Thymus (tissue), 11 donors: ENCODE measurements at regions not wholly inside any gene's neighbourhood (a gene's known extent, or its start where the extent isn't known, plus 50 kb on each side); places are given as distances from the start of the nearest gene placed in this dataset.

Experiments
- DNase-seq, 9 donors: peaks; one replicate each; pipeline ENCODE4 v3.0.0-alpha.2; 2013; ENCODE audit warnings: low spot score in 9 of 9, low read depth in 6 of 9, missing footprints in 1 of 9
- H3K27ac ChIP-seq, 2 donors: one replicate each; pipeline ENCODE4 v1.5.1; 2013; ENCODE audit warnings: control low read depth in 1 of 2, low read depth in 1 of 2, low read length in 1 of 2, mild to moderate bottlenecking in 1 of 2, moderate library complexity in 1 of 2
- H3K27me3 ChIP-seq, 2 donors: one replicate each; pipeline ENCODE4 v1.5.1; 2013; ENCODE audit warnings: low read length in 1 of 2; ENCODE audit not compliant: control insufficient read depth in 2 of 2, insufficient read depth in 1 of 2
- H3K36me3 ChIP-seq, 2 donors: one replicate each; pipeline ENCODE4 v1.5.1; 2013; ENCODE audit warnings: low read length in 1 of 2, mild to moderate bottlenecking in 1 of 2, moderate library complexity in 1 of 2; ENCODE audit not compliant: control insufficient read depth in 2 of 2, insufficient read depth in 2 of 2
- H3K4me1 ChIP-seq, 2 donors: one replicate each; pipeline ENCODE4 v1.5.1; 2013; ENCODE audit warnings: low read length in 2 of 2; ENCODE audit not compliant: control insufficient read depth in 2 of 2, insufficient read depth in 2 of 2
- H3K4me3 ChIP-seq, 2 donors: one replicate each; pipeline ENCODE4 v1.5.1; 2013; ENCODE audit warnings: low read length in 2 of 2, control low read depth in 1 of 2, mild to moderate bottlenecking in 1 of 2
- H3K9me3 ChIP-seq, 2 donors: one replicate each; pipeline ENCODE4 v1.5.1; 2013; ENCODE audit warnings: low read length in 1 of 2, mild to moderate bottlenecking in 1 of 2; ENCODE audit not compliant: control insufficient read depth in 2 of 2, insufficient read depth in 1 of 2
- WGBS: extraction: QIAGEN DNeasy Blood & Tissue Kit; methylation state at CpG from one replicate; pipeline ENCODE4 v1.1.7; 2013; 5-methylcytosine and 5-hydroxymethylcytosine counted together
- donor health status: healthy.

DNA sequence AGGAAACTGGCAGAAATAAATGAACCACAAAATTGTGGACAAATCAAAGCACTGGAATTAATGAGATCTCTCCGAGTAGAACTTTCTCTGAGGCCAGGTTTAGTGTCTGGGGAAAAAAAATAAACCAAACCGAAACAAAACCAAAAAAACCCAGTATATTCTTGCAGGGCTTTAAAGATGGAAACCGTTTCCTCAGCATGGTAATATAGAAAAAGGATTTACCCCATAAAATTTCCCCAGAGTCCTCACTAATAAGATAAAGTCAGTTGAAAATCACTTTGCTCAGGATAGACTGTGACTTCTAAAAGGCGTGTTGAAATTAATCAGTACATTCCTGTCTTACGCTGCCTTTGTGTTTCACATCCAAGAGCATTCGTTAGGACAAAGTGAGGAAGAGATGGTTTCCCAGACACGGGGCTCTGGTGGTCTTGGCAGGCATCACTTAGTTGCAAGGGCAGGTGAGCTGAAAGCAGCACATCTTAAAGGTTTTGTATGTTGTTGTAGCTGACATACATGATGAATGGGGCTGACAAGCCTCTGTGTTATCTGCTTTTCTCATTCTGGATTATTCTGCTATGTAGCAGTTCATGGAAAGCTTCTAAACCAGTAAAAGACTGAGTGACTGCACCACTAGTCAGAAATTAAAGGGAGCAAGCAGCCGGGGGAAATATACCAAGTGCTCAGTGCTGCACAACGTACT lies 85.2 kb upstream of the PRL start:
- Histone ChIP-seq H3K4me1 (no peaks in the 10 kb centered on the region), H3K4me3 (no peak overlapping the region), H3K27ac (no peak overlapping the region), H3K27me3 (no peaks in the 10 kb centered on the region), H3K9me3 (no peaks in the 10 kb centered on the region), H3K36me3 (no peaks in the 10 kb centered on the region)
- DNase-seq: no peak
- WGBS: 93% methylated on average over 9 of the region's 9 CpGs

DNA sequence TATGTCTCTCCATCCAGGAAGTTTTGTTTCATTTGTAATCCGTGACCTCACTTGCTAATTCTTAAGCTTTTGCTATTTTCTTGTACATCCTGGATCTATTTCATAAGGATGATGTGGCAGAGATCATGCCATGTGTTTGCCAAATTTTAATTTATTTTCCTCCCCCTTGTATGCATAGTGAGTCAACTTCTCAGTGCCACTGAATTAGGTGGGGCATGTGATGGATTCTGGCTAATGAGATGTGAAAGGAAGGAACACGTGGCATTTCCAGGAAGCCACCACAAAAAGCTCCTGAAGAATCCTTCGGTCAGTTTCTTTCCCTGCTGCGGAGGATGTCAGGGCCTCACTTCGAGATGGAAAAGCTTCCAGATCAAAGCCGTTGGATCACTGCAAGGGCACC lies 86.2 kb upstream of the PRL start:
- Histone ChIP-seq H3K27ac (no peak overlapping the region), H3K4me1 (no peaks in the 10 kb centered on the region), H3K27me3 (no peaks in the 10 kb centered on the region), H3K36me3 (no peaks in the 10 kb centered on the region), H3K4me3 (no peak overlapping the region), H3K9me3 (no peaks in the 10 kb centered on the region)
- no peak for DNase-seq
- 95% methylated on average over 6 of the region's 6 CpGs for WGBS

DNA sequence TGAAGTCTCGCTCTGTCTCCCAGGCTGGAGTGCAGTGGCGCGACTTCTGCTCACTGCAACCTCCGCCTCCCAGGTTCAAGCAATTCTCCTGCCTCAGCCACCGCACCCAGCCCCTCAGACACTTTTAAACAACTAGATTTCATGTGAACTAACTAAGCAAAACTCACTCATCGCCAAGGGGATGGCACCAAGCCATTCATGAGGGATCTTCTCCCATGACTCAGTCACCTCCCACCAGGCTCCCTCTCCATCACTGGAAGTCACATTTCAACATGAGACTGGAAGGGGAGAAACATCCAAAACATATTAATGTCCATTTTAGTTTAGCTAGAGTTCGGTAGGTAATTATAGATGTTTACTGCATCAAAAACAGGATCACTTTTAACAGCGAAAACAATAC lies 95.9 kb upstream of the PRL start:
- 99% methylated on average over 8 of the region's 8 CpGs for WGBS
- H3K27me3 ChIP-seq: no peaks in the 10 kb centered on the region
- H3K36me3 ChIP-seq: no peaks in the 10 kb centered on the region
- no peak for DNase-seq
- H3K4me3 ChIP-seq: no peak overlapping the region
- H3K27ac ChIP-seq: no peak overlapping the region
- H3K4me1 ChIP-seq: no peaks in the 10 kb centered on the region
- peaks cover 0 to 5% of the 10 kb centered on the region in 2 donors for H3K9me3 ChIP-seq

DNA sequence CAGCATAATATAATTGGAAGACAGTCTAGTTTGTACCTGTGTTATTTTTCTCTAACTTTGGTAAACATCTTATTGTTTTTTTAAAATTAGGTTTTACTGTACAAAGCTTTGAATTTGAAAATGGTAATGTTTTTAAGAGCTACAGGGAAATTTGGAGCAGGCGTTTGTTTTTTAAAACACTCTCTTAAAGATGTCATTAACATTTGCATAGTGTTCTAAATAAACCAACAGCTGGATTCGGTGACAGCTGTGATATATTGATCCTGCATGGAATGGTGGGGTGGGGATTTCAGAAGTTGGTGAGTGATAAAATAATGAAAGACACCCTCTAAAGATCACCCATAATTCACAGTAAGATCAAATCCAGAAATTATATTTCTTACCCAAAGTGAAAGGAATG lies 97.9 kb upstream of the PRL start:
- Histone ChIP-seq H3K4me3 (no peak overlapping the region), H3K4me1 (no peaks in the 10 kb centered on the region), H3K9me3 (peaks cover 0 to 3% of the 10 kb centered on the region in 2 donors), H3K27ac (no peak overlapping the region), H3K36me3 (no peaks in the 10 kb centered on the region), H3K27me3 (no peaks in the 10 kb centered on the region)
- 97% methylated on average over 2 of the region's 2 CpGs for WGBS
- DNase-seq: no peak

DNA sequence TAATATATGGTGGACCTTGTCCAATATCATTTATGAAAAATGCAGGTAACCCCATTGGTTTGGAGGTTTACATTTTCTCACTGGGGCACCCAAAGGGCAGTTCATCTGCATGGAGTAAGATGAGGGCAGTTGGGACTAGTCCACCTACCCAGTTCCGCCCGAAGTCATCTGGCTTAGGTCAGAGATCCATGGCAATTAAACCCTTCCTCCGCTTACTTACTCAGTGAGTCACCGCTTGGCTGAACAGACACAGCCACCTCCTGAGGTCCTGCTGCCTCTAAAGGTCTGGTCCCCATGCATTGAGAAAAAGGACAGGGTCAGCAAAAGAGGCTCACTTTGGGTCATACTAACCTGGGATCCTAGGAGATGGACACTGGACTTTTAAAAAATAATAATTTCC lies 102.9 kb upstream of the PRL start:
- Histone ChIP-seq H3K27ac (no peak overlapping the region), H3K36me3 (no peaks in the 10 kb centered on the region), H3K4me1 (no peaks in the 10 kb centered on the region), H3K9me3 (no peaks in the 10 kb centered on the region), H3K4me3 (no peak overlapping the region), H3K27me3 (no peaks in the 10 kb centered on the region)
- WGBS: 99% methylated on average over 4 of the region's 4 CpGs
- no peak for DNase-seq

DNA sequence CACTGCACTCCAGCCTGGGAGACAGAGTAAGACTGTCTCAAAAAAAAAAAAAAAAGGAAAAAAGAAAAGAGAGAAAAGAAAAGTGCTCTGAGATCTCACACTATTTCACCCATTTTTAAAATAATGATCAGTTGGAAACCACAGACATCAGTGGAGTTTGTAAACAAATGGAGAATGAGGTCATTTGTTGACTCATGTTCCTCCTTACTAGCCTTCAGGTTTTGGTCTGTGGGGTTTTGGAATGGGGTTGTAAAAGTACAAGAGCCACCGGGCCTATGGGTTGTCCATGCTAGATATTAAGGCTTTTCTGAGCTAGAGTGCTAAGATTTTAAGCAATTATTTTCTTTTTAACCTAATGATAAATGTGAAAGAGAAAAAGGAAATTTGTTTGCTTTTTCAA lies 104.4 kb upstream of the PRL start:
- H3K4me1 ChIP-seq: no peaks in the 10 kb centered on the region
- H3K36me3 ChIP-seq: no peaks in the 10 kb centered on the region
- no peak for DNase-seq
- H3K4me3 ChIP-seq: no peak overlapping the region
- no peaks in the 10 kb centered on the region for H3K27me3 ChIP-seq
- 100% methylated on average over 1 of the region's 1 CpG for WGBS
- no peak overlapping the region for H3K27ac ChIP-seq
- no peaks in the 10 kb centered on the region for H3K9me3 ChIP-seq

DNA sequence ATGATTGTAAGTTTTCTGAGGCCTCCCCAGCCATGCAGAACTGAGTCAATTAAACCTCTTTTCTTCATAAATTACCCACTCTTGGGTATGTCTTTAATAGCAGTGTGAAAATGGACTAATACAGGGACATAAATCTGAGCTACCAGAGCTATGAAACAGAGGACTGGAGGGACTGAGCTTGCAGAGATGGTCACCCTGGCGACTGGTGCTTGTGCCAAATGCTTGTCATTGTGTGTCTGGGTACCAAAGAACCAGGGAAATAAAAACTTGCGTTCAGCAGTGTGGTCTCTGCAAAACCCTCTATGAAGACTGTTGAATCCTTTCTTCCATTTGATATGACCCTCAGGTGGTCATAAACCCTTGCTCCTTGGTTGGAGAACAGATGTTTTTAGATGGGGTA lies 105.1 kb upstream of the PRL start:
- DNase-seq: no peak
- 98% methylated on average over 2 of the region's 2 CpGs for WGBS
- H3K27me3 ChIP-seq: no peaks in the 10 kb centered on the region
- no peak overlapping the region for H3K27ac ChIP-seq
- H3K9me3 ChIP-seq: no peaks in the 10 kb centered on the region
- no peaks in the 10 kb centered on the region for H3K36me3 ChIP-seq
- no peaks in the 10 kb centered on the region for H3K4me1 ChIP-seq
- no peak overlapping the region for H3K4me3 ChIP-seq

DNA sequence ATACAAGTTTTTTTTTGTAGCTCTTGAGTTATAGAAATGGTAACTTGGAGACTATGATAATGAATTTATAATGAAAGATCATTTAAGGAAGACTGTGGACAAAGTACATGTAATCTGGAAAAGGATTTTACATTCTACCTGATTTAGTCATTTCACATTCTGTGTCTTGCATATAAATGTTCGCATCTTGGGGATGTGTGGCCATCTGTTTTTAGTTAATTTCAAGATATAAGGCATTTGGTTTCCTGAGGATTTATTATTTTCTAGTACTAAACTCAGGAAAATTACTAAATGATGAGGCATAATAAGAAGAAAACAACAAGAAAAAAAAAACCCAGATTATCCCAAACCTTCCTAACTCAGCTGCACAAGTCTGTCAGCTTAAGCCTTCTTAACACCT lies 112.7 kb upstream of the PRL start:
- H3K4me3 ChIP-seq: no peak overlapping the region
- no peaks in the 10 kb centered on the region for H3K36me3 ChIP-seq
- no peaks in the 10 kb centered on the region for H3K27me3 ChIP-seq
- no peak overlapping the region for H3K27ac ChIP-seq
- no peaks in the 10 kb centered on the region for H3K9me3 ChIP-seq
- no peak for DNase-seq
- no peaks in the 10 kb centered on the region for H3K4me1 ChIP-seq
- WGBS: 99% methylated on average over 1 of the region's 1 CpG

DNA sequence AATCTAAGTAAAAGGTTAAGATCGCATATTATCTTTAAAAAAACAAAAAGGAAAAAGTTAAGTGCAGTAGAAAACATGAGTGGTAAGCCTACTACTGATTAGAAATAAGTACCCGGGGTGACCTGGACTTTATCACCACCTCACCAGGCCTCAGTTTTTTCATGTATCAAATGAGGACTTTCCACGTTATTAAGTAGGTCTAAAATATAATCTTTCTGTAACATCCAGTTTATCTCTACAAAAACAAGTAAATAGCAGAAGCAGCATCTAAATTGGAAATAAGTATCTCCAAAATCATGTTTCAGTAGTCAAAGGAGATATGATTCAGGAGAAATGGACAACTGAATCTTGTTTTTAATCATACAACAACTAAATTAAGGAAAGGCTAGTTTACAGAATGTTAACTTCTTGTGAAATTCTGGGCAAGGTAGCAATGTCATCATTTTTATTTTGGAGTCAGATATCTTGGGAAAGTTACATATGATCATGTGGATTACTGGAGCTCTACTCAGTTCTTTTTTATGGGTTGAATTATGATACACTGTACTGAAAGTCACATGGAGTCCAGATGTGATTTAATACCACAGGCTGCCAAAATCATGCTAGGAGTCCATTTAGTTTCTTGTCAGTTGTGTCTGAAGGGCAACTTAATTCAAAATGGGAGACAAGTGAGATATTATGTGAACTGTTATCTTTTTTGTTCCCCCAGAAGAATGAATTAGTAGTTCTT lies 114.7 kb upstream of the PRL start:
- Histone ChIP-seq H3K27ac (no peak overlapping the region), H3K9me3 (no peaks in the 10 kb centered on the region), H3K27me3 (no peaks in the 10 kb centered on the region), H3K4me3 (no peak overlapping the region), H3K36me3 (no peaks in the 10 kb centered on the region), H3K4me1 (no peaks in the 10 kb centered on the region)
- DNase-seq: no peak
- WGBS: 99% methylated on average over 3 of the region's 3 CpGs
